ENCODE measurements at regions not wholly inside any gene's neighbourhood (a gene's known extent, or its start where the extent isn't known, plus 50 kb on each side); places are given as distances from the start of the nearest gene placed in this dataset.

GRCh38 chr4:188492886-188493285, 353.6 kb downstream of the TRIML1 start:
- H3K27me3 ChIP-seq (ENCODE audit: control insufficient read depth, insufficient read depth, low read length), result no peaks in the 10 kb centered on the region
- no peak overlapping the region for H3K9ac ChIP-seq (ENCODE audit: low read depth, low read length)

DNA sequence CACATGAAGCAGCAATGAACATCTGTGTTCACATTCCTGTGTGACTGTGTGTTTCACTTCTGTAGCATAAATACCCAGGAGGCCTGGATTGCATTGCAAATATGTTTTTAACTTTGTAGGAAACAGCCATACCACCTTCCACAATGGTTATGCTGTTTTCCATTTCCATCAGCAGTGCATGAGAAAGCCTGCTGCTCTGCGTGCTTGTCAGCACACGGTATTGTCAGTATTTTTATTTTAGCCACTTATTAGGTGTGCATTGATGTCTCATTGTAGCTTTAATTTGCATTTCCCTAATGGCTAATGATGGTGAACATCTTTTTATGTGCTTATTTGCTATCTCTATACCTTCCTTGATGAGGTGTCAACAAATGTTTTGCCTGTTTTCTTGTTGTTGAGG, 355.9 kb downstream of the TRIML1 start:
- no peaks in the 10 kb centered on the region for H3K36me3 ChIP-seq (ENCODE audit: control insufficient read depth, insufficient read depth, low read length)
- H3K4me1 ChIP-seq (ENCODE audit: control insufficient read depth, insufficient read depth, low read length), result no peaks in the 10 kb centered on the region
- no peak overlapping the region for H3K4me3 ChIP-seq (ENCODE audit: low read depth, low read length)
- no peaks in the 10 kb centered on the region for H3K27me3 ChIP-seq (ENCODE audit: control insufficient read depth, insufficient read depth, low read length)
- H3K9ac ChIP-seq (ENCODE audit: low read depth, low read length), result no peak overlapping the region
- no peaks in the 10 kb centered on the region for H3K9me3 ChIP-seq (ENCODE audit: control insufficient read depth, insufficient read depth, low read length)

More at GRCh38 chr4:188492886-188493285, 353.6 kb downstream of the TRIML1 start:
- no peaks in the 10 kb centered on the region for H3K36me3 ChIP-seq (ENCODE audit: control insufficient read depth, insufficient read depth, low read length)
- H3K4me1 ChIP-seq (ENCODE audit: control insufficient read depth, insufficient read depth, low read length), result no peaks in the 10 kb centered on the region
- no peak overlapping the region for H3K4me3 ChIP-seq (ENCODE audit: low read depth, low read length)
- no peaks in the 10 kb centered on the region for H3K9me3 ChIP-seq (ENCODE audit: control insufficient read depth, insufficient read depth, low read length)

GRCh38 chr4:188511431-188511830, 372.2 kb downstream of the TRIML1 start:
- Histone ChIP-seq H3K4me1 (ENCODE audit: control insufficient read depth, insufficient read depth, low read length) (no peaks in the 10 kb centered on the region), H3K27me3 (ENCODE audit: control insufficient read depth, insufficient read depth, low read length) (no peaks in the 10 kb centered on the region), H3K9me3 (ENCODE audit: control insufficient read depth, insufficient read depth, low read length) (no peaks in the 10 kb centered on the region)

DNA sequence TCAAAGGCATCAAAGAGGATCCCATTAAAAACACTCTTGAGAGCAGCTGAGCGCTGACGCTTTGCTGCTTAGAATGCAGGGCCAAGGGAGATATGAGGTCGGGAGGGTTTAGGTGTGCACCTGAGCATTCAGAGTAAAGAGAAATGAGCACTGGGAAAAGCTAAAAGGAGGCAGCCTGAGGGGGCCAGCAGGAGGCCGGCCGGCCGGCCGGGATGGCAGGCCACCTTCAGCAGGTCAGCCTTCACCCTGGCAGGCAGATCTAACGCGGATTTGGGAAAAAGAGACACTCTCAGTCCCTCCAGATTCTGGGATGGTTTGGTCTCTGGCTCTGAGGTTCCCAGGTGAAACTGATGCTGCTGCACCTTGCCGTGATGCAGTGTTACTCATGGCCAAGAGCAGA, 393.5 kb downstream of the TRIML1 start:
- Histone ChIP-seq H3K4me3 (ENCODE audit: low read depth, low read length) (no peak overlapping the region), H3K36me3 (ENCODE audit: control insufficient read depth, insufficient read depth, low read length) (no peaks in the 10 kb centered on the region), H3K9ac (ENCODE audit: low read depth, low read length) (no peak overlapping the region), H3K9me3 (ENCODE audit: control insufficient read depth, insufficient read depth, low read length) (no peaks in the 10 kb centered on the region), H3K4me1 (ENCODE audit: control insufficient read depth, insufficient read depth, low read length) (no peaks in the 10 kb centered on the region), H3K27me3 (ENCODE audit: control insufficient read depth, insufficient read depth, low read length) (no peaks in the 10 kb centered on the region)

More at GRCh38 chr4:188511431-188511830, 372.2 kb downstream of the TRIML1 start:
- Histone ChIP-seq H3K9ac (ENCODE audit: low read depth, low read length) (no peak overlapping the region), H3K4me3 (ENCODE audit: low read depth, low read length) (no peak overlapping the region), H3K36me3 (ENCODE audit: control insufficient read depth, insufficient read depth, low read length) (no peaks in the 10 kb centered on the region)

- Histone ChIP-seq H3K36me3 (ENCODE audit: control insufficient read depth, insufficient read depth, low read length) (no peaks in the 10 kb centered on the region), H3K4me1 (ENCODE audit: control insufficient read depth, insufficient read depth, low read length) (no peaks in the 10 kb centered on the region), H3K4me3 (ENCODE audit: low read depth, low read length) (no peak overlapping the region), H3K9me3 (ENCODE audit: control insufficient read depth, insufficient read depth, low read length) (no peaks in the 10 kb centered on the region), H3K27me3 (ENCODE audit: control insufficient read depth, insufficient read depth, low read length) (no peaks in the 10 kb centered on the region), H3K9ac (ENCODE audit: low read depth, low read length) (no peak overlapping the region)
These were observed 395.1 kb downstream of the TRIML1 start for GRCh38 chr4:188534297-188534696.

GRCh38 chr4:188534917-188535316, 395.7 kb downstream of the TRIML1 start:
- Histone ChIP-seq H3K4me1 (ENCODE audit: control insufficient read depth, insufficient read depth, low read length) (no peaks in the 10 kb centered on the region), H3K36me3 (ENCODE audit: control insufficient read depth, insufficient read depth, low read length) (no peaks in the 10 kb centered on the region)

GRCh38 chr4:188536826-188537225, 397.6 kb downstream of the TRIML1 start:
- Histone ChIP-seq H3K27me3 (ENCODE audit: control insufficient read depth, insufficient read depth, low read length) (no peaks in the 10 kb centered on the region), H3K9ac (ENCODE audit: low read depth, low read length) (no peak overlapping the region), H3K4me1 (ENCODE audit: control insufficient read depth, insufficient read depth, low read length) (no peaks in the 10 kb centered on the region), H3K4me3 (ENCODE audit: low read depth, low read length) (no peak overlapping the region), H3K36me3 (ENCODE audit: control insufficient read depth, insufficient read depth, low read length) (no peaks in the 10 kb centered on the region), H3K9me3 (ENCODE audit: control insufficient read depth, insufficient read depth, low read length) (no peaks in the 10 kb centered on the region)

More at GRCh38 chr4:188534917-188535316, 395.7 kb downstream of the TRIML1 start:
- H3K4me3 ChIP-seq (ENCODE audit: low read depth, low read length), result no peak overlapping the region
- no peak overlapping the region for H3K9ac ChIP-seq (ENCODE audit: low read depth, low read length)
- H3K9me3 ChIP-seq (ENCODE audit: control insufficient read depth, insufficient read depth, low read length), result no peaks in the 10 kb centered on the region
- no peaks in the 10 kb centered on the region for H3K27me3 ChIP-seq (ENCODE audit: control insufficient read depth, insufficient read depth, low read length)

DNA sequence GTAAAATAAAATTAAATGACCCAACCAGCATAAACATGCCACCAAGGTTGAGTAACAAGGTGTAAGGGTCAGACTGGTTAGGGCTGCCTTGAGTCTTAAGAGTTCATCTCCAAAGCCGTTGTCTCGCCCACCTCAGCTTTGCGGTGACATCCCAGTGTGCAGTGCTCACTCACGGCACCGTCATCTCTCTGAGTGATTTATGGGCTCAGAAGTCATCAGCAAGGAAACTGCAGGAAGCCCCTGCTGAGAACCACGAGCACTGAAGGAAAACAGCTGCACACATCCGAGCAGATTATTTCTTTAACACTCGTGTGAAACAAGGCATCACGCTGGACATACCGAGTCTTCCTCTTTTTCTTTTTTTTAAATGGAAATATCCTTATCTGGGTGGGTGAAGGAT, 411.1 kb downstream of the TRIML1 start:
- no peak overlapping the region for H3K4me3 ChIP-seq (ENCODE audit: low read depth, low read length)
- no peak overlapping the region for H3K9ac ChIP-seq (ENCODE audit: low read depth, low read length)
- H3K27me3 ChIP-seq (ENCODE audit: control insufficient read depth, insufficient read depth, low read length), result no peaks in the 10 kb centered on the region
- H3K4me1 ChIP-seq (ENCODE audit: control insufficient read depth, insufficient read depth, low read length), result no peaks in the 10 kb centered on the region
- no peaks in the 10 kb centered on the region for H3K36me3 ChIP-seq (ENCODE audit: control insufficient read depth, insufficient read depth, low read length)
- H3K9me3 ChIP-seq (ENCODE audit: control insufficient read depth, insufficient read depth, low read length), result no peaks in the 10 kb centered on the region

DNA sequence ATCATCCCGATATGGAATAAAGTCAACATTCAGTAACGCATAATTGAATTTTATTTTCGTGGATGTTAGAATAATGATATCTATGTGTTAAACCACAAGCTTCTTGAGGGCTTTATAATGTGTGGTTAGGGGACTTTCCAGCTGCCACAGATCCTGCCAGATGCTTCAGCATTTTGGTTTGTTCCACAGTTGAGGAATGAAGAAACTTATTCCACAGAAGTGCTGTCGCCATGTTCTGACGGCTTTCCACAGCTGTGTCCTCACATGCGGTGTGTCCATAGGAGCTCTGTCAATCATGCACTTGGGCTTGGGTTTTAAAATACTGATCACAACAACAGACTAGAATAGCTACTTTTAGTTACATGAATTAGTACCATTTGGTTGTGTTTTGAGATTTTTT, 411.9 kb downstream of the TRIML1 start:
- Histone ChIP-seq H3K36me3 (ENCODE audit: control insufficient read depth, insufficient read depth, low read length) (no peaks in the 10 kb centered on the region), H3K27me3 (ENCODE audit: control insufficient read depth, insufficient read depth, low read length) (no peaks in the 10 kb centered on the region), H3K9me3 (ENCODE audit: control insufficient read depth, insufficient read depth, low read length) (no peaks in the 10 kb centered on the region), H3K4me1 (ENCODE audit: control insufficient read depth, insufficient read depth, low read length) (no peaks in the 10 kb centered on the region), H3K4me3 (ENCODE audit: low read depth, low read length) (no peak overlapping the region), H3K9ac (ENCODE audit: low read depth, low read length) (no peak overlapping the region)

DNA sequence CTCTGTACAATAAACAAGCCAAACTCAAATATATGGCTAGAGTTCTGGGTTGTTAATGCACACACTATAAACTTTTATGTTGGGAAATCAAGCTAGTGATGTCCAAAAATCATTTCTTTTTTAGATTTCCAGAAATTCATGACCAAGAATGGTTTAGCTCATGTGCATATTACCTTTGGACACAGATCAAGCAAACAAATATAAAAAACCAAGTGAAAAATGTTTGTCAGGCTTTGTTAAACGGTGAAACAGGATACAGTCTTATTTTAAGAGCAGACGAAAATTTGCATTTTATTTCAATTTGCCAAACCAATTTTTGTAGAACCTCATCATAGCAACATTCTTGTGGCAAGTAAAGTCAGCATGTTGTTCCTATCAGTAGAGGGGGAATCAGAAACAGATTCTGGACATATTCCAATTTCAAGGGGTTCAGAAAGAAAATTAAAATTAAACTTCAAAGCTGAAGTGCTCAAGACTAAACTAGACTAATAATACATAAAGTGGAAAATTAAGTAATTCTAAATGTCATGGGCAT, 413.6 kb downstream of the TRIML1 start:
- Histone ChIP-seq H3K9ac (ENCODE audit: low read depth, low read length) (no peak overlapping the region), H3K36me3 (ENCODE audit: control insufficient read depth, insufficient read depth, low read length) (no peaks in the 10 kb centered on the region), H3K4me1 (ENCODE audit: control insufficient read depth, insufficient read depth, low read length) (no peaks in the 10 kb centered on the region), H3K27me3 (ENCODE audit: control insufficient read depth, insufficient read depth, low read length) (no peaks in the 10 kb centered on the region), H3K9me3 (ENCODE audit: control insufficient read depth, insufficient read depth, low read length) (no peaks in the 10 kb centered on the region), H3K4me3 (ENCODE audit: low read depth, low read length) (no peak overlapping the region)

GRCh38 chr4:188554413-188554812, 415.2 kb downstream of the TRIML1 start:
- no peaks in the 10 kb centered on the region for H3K27me3 ChIP-seq (ENCODE audit: control insufficient read depth, insufficient read depth, low read length)
- H3K9ac ChIP-seq (ENCODE audit: low read depth, low read length), result no peak overlapping the region
- H3K36me3 ChIP-seq (ENCODE audit: control insufficient read depth, insufficient read depth, low read length), result no peaks in the 10 kb centered on the region

DNA sequence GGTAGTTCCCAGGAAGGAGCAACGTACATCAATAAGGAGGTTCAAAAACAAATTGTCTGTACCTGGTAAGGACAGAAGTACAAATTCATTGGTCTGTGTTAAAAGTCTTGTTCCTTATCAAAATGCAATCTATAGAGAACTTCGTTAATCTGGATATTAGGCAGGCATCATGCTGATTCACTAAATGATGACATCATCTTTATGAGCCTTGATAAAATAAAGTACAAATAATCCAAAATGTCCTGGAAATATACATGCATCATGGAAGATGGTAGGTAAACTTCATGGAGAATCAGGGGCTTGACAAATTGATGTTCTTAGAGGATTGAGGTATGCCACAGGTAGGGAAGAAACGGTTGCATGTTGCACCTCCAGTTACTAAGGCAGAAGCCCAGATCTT, 433.9 kb downstream of the TRIML1 start:
- H3K9ac ChIP-seq (ENCODE audit: low read depth, low read length), result no peak overlapping the region
- H3K4me1 ChIP-seq (ENCODE audit: control insufficient read depth, insufficient read depth, low read length), result no peaks in the 10 kb centered on the region
- no peak overlapping the region for H3K4me3 ChIP-seq (ENCODE audit: low read depth, low read length)
- H3K9me3 ChIP-seq (ENCODE audit: control insufficient read depth, insufficient read depth, low read length), result no peaks in the 10 kb centered on the region
- H3K27me3 ChIP-seq (ENCODE audit: control insufficient read depth, insufficient read depth, low read length), result no peaks in the 10 kb centered on the region
- H3K36me3 ChIP-seq (ENCODE audit: control insufficient read depth, insufficient read depth, low read length), result no peaks in the 10 kb centered on the region

More at GRCh38 chr4:188554413-188554812, 415.2 kb downstream of the TRIML1 start:
- no peak overlapping the region for H3K4me3 ChIP-seq (ENCODE audit: low read depth, low read length)
- H3K9me3 ChIP-seq (ENCODE audit: control insufficient read depth, insufficient read depth, low read length), result no peaks in the 10 kb centered on the region
- H3K4me1 ChIP-seq (ENCODE audit: control insufficient read depth, insufficient read depth, low read length), result no peaks in the 10 kb centered on the region

Data from iPS-15b (cell line).